ENCODE measurements at regions not wholly inside any gene's neighbourhood (a gene's known extent, or its start where the extent isn't known, plus 50 kb on each side); places are given as distances from the start of the nearest gene placed in this dataset.
"Not testable (repeated sequence)": the region's sequence is repeated elsewhere in the genome, so short reads cannot be mapped to it uniquely, and the experiment has no call there.

GRCh38 chr5:77896338-77896737 lies 120.2 kb upstream of the TBCA start:
- Histone ChIP-seq H3K27ac (no peak overlapping the region), H3K4me1 (no peaks in the 10 kb centered on the region), H3K9me3 (no peaks in the 10 kb centered on the region), H3K27me3 (replicated peaks in 1 of 7) (no peaks in the 10 kb centered on the region), H3K36me3 (no peaks in the 10 kb centered on the region), H3K4me3 (no peak overlapping the region)
- intact Hi-C loops (cut with DNase I; ENCODE audit: low total_unique reads) = no loop called here
- 82 to 98% (median 93%) methylated on average over 3 of the region's 3 CpGs for WGBS, 5 donors
- DNase-seq = no peak
- TF ChIP-seq POLR2A (IDR thresholded peaks at IDR 0.05) (no peak), POLR2AphosphoS5 (IDR thresholded peaks at IDR 0.05) (no peak)
- TF ChIP-seq, protein P1, sequence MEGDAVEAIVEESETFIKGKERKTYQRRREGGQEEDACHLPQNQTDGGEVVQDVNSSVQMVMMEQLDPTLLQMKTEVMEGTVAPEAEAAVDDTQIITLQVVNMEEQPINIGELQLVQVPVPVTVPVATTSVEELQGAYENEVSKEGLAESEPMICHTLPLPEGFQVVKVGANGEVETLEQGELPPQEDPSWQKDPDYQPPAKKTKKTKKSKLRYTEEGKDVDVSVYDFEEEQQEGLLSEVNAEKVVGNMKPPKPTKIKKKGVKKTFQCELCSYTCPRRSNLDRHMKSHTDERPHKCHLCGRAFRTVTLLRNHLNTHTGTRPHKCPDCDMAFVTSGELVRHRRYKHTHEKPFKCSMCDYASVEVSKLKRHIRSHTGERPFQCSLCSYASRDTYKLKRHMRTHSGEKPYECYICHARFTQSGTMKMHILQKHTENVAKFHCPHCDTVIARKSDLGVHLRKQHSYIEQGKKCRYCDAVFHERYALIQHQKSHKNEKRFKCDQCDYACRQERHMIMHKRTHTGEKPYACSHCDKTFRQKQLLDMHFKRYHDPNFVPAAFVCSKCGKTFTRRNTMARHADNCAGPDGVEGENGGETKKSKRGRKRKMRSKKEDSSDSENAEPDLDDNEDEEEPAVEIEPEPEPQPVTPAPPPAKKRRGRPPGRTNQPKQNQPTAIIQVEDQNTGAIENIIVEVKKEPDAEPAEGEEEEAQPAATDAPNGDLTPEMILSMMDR (IDR thresholded peaks at IDR 0.05 in 8 of 11, conservative IDR thresholded peaks at IDR 0.05 in 3 of 11) = no peak

GRCh38 chr5:77894103-77894502 lies 118.0 kb upstream of the TBCA start:
- H3K4me3 ChIP-seq; H3K9me3 ChIP-seq; H3K36me3 ChIP-seq; H3K4me1 ChIP-seq; intact Hi-C loops (cut with DNase I; ENCODE audit: low total_unique reads); H3K27me3 ChIP-seq (replicated peaks in 1 of 7); DNase-seq; H3K27ac ChIP-seq: not testable (repeated sequence)
- 93 to 99% (median 96%) methylated on average over 5 of the region's 5 CpGs for WGBS, 5 donors

DNA sequence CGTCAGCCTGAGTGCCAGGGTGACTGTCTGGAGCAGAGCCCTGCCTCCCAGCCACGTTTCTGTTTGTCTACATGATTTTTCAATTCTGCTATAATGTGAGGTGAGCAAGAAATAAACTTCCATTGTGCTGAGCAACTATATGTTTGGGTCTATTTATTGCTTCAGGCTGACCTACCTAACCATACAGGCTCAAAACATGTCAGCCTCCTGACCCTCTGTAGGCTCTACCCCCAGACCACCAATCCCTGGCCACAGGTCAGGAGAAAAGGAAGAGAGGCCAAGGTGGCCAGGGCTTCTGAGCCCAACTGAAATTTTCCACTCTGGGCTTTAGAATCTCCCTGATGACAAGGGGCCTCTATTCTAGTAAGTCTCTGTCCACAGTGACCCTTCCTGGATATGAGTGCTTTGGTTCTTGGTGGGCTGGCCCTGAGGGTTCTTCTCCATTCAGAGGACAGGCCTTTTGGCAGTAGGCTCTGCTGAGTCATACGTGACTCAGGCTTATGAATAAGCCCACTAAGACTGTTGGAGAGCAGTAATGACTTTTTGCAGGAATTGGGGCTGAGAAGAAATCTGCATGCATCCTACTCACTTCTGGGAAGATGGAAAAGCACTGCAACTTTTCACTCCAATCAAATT lies 117.2 kb upstream of the TBCA start:
- intact Hi-C loops (cut with DNase I; ENCODE audit: low total_unique reads) = no loop called here

DNA sequence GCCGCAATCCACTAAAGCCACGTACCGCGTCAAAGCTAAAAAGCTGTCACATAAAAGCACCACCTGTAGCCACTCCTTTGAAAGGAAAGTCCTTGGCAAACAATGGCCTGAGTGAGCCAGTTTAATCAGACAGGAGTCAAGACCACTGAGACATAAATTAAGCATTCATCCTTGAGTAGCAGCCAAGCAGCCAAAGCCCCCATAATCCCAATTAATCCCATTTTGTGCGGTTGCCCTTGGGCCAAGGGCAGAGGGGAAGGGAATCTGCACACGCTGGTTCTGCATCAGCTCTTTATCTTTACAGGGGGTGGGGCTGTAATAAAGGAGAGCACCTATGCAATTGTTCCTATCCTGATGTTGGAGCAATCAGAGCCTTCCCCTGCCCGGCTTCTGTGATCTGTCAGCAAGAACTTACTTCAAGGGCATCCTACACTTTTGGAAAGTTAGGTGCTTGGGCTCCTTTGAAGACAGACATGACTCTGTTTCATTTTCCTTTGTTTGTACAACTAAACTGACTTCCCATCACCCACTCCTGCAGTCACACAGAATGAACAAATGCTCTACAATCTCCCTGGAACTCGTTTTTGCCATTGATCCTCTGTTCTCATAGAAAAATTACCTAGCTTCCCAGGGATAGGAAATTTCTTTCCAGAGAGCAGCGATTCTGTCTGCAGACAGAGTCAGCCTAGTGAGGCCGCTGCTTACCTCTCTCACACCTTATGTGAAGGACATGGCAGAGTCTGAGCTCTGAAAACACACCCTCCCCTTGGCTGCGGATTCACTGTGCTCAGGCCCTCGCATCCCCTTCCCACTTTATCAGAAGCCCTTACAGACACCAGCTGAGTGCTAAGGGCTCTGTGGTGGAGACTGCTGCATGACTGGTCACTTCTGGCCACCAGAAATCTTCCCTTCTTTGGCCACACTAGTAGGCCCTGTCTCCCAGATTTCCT lies 116.2 kb upstream of the TBCA start:
- no peaks in the 10 kb centered on the region for H3K9me3 ChIP-seq
- no peak overlapping the region for H3K4me3 ChIP-seq
- WGBS, 5 donors = 85 to 93% (median 87%) methylated on average over 12 of the region's 12 CpGs
- no peaks in the 10 kb centered on the region for H3K27me3 ChIP-seq (replicated peaks in 1 of 7)
- no peak for DNase-seq
- intact Hi-C loops (cut with DNase I; ENCODE audit: low total_unique reads) = no loop called here
- TF ChIP-seq, protein P1 (IDR thresholded peaks at IDR 0.05 in 8 of 11, conservative IDR thresholded peaks at IDR 0.05 in 3 of 11) = no peak
- TF ChIP-seq POLR2AphosphoS5 (IDR thresholded peaks at IDR 0.05) (no peak), POLR2A (IDR thresholded peaks at IDR 0.05) (no peak)
- H3K4me1 ChIP-seq = no peaks in the 10 kb centered on the region
- no peaks in the 10 kb centered on the region for H3K36me3 ChIP-seq
- no peak overlapping the region for H3K27ac ChIP-seq

More for the DNA sequence above, 117.2 kb upstream of the TBCA start:
- H3K27ac ChIP-seq = no peak overlapping the region
- 73 to 81% (median 79%) methylated on average over 3 of the region's 3 CpGs for WGBS, 5 donors
- H3K27me3 ChIP-seq (replicated peaks in 1 of 7) = no peaks in the 10 kb centered on the region
- H3K36me3 ChIP-seq = no peaks in the 10 kb centered on the region
- no peak for DNase-seq
- no peaks in the 10 kb centered on the region for H3K9me3 ChIP-seq
- H3K4me3 ChIP-seq = no peak overlapping the region
- no peak for TF ChIP-seq POLR2A (IDR thresholded peaks at IDR 0.05)
- TF ChIP-seq, protein P1 (IDR thresholded peaks at IDR 0.05 in 8 of 11, conservative IDR thresholded peaks at IDR 0.05 in 3 of 11) = no peak
- TF ChIP-seq POLR2AphosphoS5 (IDR thresholded peaks at IDR 0.05) = no peak
- H3K4me1 ChIP-seq = no peaks in the 10 kb centered on the region

All from spleen (tissue), 11 donors.